EH (cell line): ENCODE measurements at regions not wholly inside any gene's neighbourhood (a gene's known extent, or its start where the extent isn't known, plus 50 kb on each side); places are given as distances from the start of the nearest gene placed in this dataset.
A peak's percentile ranks its signal among the peaks of the same experiment; 100 is the strongest.

Experiments
- DNase-seq: peaks from one replicate; pipeline ENCODE4 v3.0.0-alpha.2; 2015; ENCODE audit warnings: low read depth

GRCh38 chrX:71000139-71000538 is 68.0 kb downstream of the SNX12 start:
- DNase-seq: no peak

- peak; percentile 51 for DNase-seq
Measured at GRCh38 chrX:70998411-70999027, 67.6 kb upstream of the SLC7A3 start.

- no peak for DNase-seq
Measured at GRCh38 chrX:70995338-70995737, 64.4 kb upstream of the SLC7A3 start.

GRCh38 chrX:70988425-70988824 is 57.5 kb upstream of the SLC7A3 start:
- DNase-seq: no peak
